ENCODE measurements at regions not wholly inside any gene's neighbourhood (a gene's known extent, or its start where the extent isn't known, plus 50 kb on each side); places are given as distances from the start of the nearest gene placed in this dataset.

DNA sequence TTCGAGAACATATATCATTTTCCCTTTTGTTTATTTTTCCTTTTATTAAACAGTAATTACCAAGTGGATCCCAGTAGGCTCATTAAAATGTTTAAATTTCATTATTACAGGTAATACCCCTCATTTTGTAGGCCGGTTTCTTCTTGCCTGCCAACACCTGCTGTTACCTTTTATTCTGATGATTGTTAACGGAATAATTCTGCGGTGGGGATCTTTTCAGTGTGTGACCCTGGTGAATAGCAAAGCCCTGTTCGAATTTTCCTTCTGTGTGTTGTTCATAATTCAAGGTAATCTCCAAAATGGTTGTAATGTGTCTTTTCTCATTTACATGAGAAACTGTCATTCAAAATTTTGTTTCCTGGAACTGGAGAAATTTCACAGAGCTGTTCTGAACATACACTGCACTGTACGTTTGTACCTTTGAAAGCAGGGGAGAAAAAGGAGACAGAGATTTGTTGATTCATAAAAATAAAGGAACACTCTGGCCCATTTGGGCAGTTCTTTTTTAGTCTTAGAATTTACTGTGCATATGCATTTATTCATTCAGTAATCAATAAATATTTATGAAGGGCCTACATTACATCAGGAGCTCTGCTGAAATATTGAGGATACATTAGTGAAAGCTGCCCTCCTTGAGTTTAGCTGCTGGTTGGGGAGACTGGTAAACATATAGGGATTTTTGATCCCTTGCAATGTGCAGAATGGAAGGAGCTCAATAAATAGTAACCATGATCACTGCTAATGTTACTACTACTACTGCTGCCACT lies 502.0 kb downstream of the QKI start:
- DNase-seq (ENCODE audit: low read depth) = no peak

DNA sequence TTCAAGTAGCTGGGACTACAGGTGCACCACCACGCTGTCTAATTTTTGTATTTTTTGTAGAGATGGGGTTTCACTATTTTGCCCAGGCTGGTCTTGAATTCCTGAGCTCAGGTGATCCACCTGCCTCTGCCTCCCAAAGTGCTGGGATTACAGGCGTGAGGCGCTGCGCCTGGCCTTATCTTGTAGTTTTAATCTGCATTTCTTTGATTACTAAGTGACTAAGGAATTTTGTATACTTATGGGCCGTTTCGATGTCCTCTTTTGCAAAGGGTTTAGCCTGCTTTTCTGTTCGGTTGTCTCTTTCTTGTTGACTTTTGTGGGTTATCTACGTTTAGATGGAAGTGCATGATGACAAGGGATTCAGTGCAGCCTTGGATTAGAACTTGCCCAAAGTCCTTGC lies 500.6 kb downstream of the QKI start:
- no peak for DNase-seq (ENCODE audit: low read depth)

DNA sequence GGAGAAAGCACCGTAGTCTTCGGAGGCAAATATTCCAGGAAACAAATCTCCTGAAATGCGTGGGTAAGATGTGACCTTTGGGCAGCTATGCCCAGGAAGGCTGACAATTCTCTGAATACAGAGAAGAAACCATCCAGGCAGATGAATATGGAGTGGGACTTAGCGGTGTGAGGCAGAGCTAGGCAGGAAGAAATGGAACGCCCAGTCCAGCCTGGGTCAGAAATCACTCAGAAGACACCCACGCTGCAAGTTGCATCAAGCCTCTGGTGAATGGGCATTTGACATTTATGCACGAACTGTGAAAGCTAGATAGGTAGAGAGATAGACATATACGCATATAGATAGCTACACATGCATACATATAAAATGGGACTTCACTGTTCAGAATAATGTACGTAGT lies 498.5 kb downstream of the QKI start:
- DNase-seq (ENCODE audit: low read depth) = no peak

- DNase-seq (ENCODE audit: low read depth) = no peak
These were observed 491.6 kb downstream of the QKI start for GRCh38 chr6:163906006-163906710.

DNA sequence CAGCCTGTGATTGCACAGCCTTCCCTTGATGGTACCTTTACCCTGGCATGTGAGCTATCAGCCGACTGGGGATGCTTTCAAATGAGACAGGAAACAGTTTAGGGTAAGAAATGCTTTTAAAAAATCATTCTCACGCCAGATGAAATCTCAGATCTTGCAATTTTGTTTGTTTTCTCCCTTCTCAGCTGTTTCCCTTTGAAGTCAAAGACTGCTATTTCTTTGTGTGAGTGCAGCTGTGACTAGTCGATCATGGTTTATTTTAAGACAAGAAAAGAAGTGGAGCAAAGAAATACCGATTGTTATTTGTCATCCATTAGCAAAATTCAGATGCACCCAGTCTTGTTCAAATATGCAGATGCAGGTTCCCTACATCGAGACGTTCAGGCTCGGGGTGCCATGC lies 489.7 kb downstream of the QKI start:
- no peak for DNase-seq (ENCODE audit: low read depth)

DNA sequence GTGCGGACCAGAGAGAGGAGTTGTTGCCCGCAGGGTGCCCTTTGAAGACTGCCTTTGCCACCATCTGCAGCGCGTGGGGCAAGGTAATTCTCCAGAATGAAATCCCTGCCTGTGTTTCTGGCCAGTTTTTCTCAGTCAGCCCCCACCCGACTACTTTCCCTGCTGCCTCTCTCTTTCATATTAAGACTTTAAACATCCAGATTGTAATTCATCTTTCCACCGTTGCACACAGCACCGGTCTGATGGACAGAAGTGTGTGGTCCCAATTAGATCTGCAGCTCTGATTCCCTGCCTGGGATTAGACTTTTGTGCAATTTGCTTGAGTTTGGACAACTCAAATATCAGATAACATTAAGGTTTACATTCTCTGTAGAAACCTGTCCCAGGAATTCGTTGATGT lies 489.0 kb downstream of the QKI start:
- DNase-seq (ENCODE audit: low read depth) = no peak

GRCh38 chr6:163902993-163903392 lies 488.5 kb downstream of the QKI start:
- DNase-seq (ENCODE audit: low read depth) = no peak

GRCh38 chr6:163901681-163902080 lies 487.2 kb downstream of the QKI start:
- DNase-seq (ENCODE audit: low read depth) = no peak

DNA sequence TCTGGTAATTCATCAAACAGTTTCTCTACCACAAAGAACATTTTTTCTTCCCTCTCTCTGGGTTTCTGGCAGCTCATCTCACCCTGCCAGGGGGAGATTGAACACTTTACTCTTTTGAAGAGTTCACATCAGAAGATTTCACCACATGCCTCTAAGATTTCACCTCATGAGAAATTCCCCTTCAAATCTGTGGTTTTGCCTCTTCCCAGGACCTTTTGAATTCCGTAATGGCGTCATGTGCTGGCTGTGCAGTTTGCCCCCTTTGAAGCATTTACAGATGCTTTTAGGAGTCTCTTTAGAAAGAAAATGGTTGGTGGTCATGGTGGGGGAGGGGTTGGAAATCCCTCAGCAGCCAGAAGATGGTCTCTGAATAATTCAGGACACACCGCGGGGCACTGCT lies 486.1 kb downstream of the QKI start:
- no peak for DNase-seq (ENCODE audit: low read depth)

- DNase-seq (ENCODE audit: low read depth) = no peak
These were observed 483.2 kb downstream of the QKI start for GRCh38 chr6:163897669-163898068.

DNA sequence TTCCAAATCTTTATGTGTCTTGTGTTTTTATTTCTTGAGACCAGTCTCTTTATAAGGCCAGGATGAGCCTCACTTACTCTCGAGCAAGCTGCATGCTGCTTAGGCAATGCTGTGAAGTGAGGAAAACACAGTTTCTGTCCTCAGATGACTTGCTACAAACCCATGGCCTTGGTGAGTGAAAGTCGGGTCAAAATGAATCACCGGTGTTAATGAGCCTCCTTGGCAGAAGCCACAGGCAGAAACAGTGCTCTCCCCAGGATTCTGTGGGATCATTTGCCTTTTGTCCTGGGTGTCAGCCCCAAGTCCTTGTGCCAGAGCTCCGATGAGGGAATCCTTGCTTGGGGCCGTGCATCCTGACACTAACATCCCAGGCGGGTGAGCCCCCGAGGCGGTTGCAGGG lies 482.5 kb downstream of the QKI start:
- DNase-seq (ENCODE audit: low read depth) = peak; percentile 36

GRCh38 chr6:163895162-163895561 lies 480.6 kb downstream of the QKI start:
- DNase-seq (ENCODE audit: low read depth) = no peak

DNA sequence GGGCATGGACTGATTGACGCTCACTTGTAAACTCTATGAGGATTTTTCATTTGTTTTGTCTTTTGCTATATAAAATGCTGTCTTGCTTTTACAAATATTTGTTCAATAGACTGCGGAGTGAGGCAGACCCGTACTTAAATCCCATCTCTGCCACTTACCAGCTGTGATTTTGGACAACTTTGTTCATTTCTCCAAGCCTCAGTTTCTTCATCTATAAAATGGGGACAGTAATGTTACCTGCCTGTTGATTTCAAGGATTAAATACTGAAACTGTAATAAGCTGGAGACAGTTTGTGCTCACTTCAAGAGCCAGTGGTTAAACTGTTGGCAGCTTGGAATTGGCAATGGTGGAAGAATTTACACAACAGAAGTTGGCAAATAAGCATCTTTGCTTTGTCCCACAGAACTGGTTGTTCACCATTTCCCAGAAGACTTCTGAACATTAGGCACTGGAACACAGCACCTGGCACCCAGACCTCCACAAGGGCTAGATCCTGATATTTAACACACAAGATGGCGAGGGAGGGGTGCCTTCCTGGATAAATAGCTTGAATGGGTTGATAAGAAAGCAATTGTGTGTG lies 479.2 kb downstream of the QKI start:
- DNase-seq (ENCODE audit: low read depth) = no peak

DNA sequence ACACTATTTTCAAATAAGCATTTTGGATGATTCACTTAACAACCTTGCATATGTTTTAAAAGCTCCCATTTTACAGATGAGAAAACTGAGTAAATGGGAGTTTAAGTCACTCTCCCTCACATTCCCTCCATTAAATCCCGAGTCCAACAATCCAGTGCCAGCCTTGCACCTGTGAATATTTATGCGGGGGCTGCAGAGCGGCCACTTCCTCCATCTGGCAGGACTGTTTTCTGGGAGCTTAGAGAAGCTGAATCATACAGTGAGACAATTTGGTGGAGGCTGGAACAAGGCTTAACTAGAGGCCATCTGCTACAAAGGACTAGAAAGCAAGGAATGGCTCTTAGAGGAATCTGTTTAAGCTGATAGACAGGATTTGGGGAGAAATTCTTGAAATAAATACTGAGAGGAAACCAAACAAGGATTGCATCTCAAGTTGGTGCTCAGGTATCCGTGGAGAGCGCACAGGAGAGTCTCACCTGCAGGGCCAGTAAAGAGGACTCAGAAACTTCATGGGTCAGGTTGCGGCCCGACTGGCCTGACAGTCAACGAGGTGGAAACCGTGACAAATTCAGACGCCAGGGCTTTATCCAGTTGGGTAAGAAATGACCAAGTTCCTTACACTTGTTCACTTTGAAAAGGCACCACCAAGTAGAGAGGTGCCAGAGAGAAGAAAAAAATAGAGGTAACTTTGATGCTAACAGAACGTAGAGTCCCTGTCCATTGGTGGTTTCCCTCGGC lies 478.5 kb downstream of the QKI start:
- no peak for DNase-seq (ENCODE audit: low read depth)

DNA sequence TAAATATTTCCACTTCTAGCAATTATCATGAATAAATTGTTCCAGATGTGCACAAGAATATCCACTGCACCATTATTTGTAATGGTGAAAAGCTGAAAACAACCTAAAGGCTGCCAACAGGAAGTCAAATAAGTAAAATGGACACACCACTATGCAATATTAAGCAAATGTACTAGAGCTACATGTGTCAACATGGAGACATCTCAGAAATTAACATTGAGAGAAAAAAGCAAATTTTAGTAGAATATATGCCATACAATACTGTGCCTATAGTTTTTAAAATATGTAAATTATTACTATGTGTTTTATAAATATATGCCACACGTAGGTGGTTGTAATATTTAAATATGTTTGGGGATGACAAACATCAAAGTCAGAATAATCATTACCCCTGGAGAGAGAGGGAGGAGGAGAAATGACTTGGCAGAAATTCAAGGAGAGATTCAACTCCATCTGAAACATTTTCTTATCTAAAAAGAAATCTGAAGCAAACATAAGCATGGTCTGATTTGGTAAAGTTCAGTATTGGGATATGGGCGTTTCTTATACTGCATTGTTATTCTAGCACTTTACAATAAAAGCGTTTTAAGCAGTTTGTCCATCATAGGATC lies 475.5 kb downstream of the QKI start:
- DNase-seq (ENCODE audit: low read depth) = no peak

GRCh38 chr6:163888030-163888819 lies 473.7 kb downstream of the QKI start:
- no peak for DNase-seq (ENCODE audit: low read depth)

DNA sequence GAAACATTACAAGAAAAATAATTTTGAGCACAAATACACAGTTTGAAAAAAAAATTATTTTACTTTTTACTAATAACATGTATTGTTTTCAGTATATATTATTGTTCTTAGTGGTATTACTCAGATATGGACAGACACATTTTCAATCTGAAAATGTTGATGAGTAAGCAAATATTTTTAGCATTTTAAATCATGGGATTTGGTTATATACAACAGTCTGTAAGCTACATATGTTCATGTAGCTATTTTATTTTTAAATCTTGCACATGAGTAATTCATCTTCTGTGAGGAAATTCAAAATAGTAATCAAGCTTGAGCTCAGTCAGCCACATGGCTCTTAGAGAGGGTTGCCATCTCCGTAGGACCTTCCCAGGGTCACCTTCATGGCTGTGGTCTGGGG lies 471.9 kb downstream of the QKI start:
- DNase-seq (ENCODE audit: low read depth) = no peak

GRCh38 chr6:163883984-163884383 lies 469.5 kb downstream of the QKI start:
- no peak for DNase-seq (ENCODE audit: low read depth)

DNA sequence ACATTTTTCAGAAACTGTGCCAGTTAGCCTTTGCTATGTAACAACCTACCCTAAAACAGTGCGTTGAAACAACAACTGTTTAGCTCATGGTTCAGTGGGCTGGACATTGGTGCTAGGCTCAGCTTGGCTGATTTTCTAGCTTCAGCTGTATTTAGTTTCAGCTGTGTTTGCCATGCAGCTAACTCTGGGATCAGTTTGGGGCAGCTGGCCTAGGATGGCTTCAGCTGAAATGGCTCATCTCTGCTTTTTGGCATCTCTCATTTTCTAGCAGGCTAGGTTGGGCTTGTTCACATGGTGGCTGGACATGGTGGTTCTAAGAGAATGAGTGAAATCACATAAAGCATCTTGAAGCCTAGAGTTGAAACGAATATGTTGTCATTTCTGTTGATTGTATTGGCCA lies 464.2 kb downstream of the QKI start:
- no peak for DNase-seq (ENCODE audit: low read depth)

DNA sequence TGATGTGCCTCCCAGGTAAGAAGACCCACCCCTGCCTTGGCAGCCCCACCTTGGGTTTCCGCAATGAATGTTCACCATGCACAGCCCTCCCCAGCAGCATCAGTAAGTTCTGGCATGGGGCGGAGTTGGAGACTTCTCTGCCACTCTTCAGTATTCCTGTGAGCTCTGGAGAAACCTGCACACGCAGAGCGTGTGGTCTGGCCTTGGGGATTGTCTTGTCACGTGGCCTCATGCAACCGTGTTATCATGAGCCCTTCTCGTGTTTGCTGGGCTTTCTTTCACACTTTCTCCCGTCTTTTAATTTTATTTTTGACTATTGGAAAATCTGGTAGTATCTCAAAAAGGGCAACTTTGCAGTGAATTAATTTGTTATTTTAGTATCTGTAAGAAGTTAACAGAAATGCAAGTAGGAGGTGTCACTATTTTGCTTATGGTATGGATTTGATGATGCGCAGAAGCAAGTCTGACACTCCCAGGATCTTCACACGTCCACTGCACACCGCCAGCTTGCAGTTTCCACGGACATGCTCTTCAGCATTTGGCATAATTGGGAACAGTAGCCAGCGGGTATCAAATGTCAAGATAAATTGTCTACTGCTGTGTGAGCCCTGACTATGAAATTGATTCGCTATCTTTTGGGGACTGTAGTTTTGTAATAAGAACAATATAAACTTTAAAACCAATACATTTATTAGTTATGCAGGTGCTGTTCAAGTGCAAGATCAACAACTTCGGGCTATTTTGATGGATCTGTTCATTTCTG lies 463.5 kb downstream of the QKI start:
- DNase-seq (ENCODE audit: low read depth) = no peak

DNA sequence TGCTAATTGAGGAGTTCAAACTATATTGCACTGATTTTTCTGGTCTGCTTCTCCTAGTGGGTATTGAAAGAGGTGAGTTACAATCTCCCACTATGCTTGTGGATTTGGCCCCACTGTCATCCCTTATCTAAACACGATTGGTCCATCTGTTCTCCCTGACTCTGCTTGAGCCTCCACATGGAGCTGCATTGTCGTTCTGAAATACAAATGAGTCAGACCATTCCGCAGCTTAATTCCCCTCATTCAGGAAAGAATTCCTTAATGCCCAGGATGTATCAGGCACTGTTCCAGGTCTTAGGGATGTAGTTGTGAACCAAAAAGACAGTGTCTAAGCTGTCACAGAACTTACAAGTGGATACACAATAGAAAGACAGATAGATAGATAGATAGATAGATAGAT lies 461.9 kb downstream of the QKI start:
- no peak for DNase-seq (ENCODE audit: low read depth)

All from GM04503 (cell line).